COLO668 (cell line): ENCODE measurements at regions not wholly inside any gene's neighbourhood (a gene's known extent, or its start where the extent isn't known, plus 50 kb on each side); places are given as distances from the start of the nearest gene placed in this dataset.

Experiments
- DNase-seq: peaks from one replicate; lab custom pipeline; 2025; ENCODE audit not compliant: unreplicated experiment; lab: John Stamatoyannopoulos, UW

DNA sequence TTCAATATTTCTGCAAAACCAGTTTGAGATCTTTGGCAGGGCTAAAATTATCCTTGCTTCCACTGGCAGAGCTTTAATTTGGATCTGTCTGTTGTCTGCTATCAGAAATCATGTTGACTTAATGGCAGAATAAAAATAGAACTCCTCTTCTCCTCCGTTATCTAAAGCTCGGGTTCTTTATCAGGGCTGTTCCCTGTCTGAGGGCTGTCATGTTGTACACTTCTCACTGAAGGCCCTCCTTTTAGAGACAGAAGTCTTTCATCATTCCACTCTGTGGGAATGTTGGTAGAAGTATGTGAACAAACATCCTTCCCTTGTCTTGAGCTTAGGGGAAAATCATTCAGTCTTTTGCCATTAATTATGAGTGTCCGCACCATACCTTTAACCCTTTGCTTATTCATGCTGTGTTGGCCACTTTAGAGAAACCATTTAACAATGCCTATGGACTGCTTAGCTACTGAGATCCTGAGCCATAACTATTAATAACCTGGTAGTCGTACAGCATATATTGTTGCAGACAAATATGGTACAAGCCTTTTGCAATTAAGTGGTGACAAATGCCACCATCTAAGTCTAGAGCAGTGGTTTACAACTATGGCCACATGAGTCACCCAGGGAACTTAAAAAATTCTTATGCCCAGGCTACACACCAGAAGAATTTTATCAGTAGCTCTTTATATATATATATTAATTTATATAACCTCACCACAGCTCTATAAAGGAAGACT, 226.0 kb upstream of the TPM1 start:
- no peak for DNase-seq

DNA sequence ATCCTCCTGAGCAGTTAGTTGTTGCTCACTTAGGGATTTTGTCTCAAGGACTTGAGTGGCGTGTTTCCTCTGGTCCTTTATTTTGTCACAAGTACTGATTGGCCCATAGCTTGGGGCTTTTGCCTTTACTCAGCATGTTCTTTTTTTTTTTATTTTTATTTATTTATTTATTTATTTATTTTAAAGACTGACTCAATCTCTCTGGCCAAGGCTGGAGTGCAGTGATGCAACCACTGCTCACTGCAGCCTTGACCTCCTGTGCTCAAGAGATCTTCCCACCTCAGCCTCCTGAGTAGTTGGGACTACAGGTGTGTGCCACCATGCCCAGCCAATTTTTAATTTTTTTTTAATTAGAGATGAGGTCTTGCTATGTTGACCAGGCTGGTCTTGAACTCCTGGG, 223.9 kb upstream of the TPM1 start:
- DNase-seq: no peak

DNA sequence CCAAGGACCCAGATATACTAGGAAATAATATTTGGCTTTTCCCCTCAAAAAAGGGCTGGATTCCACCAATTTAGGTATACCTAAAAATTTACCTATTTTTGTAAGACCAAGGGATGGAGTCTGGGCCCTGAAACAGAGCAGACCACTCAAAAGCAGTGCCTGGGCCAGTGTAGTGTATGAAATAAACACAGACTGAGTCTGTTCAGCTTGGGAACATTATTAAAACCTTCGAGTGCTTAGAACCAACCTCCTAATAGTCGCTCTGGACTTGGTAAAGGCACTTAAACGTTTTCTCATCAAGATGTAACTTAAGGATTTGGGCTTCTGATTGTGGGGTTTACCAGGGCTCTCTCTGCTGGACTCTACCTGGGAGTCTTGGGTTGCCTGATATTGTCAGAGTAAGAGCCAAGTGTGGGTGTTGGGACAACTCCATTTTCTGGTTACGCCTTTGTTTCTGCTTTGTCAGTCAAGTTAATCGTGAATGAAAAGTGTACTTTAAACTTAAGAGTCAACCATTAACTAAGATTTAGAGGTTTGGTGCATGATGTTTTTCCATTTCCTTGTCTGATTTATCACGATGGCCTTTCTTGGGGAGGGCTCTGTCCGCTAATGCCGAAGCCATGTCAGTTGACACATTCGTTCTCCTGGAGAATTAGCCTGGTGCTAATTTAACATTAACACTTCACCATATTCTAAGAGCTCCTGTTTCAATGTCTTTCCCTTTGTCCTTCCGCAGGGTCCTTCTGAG, 221.0 kb upstream of the TPM1 start:
- DNase-seq: no peak

DNA sequence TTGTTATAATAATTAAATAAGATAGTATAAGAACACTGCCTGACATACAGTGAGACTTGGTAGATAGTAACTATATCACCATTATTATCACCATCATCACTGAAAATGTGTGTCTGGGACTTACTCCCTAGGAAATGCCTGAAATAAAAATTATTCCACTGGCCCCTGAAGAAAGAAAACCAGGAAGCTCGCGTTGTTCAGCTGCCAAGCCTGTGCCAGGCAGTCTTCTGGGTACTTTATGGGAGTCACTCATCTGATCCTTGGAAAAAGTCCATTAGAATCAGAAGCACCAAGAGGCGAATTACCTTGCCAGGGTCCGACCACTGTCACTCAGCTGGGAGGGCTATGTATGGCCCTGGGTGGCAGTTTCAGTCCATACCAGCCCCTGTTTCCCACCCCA, 220.3 kb upstream of the TPM1 start:
- DNase-seq: no peak

DNA sequence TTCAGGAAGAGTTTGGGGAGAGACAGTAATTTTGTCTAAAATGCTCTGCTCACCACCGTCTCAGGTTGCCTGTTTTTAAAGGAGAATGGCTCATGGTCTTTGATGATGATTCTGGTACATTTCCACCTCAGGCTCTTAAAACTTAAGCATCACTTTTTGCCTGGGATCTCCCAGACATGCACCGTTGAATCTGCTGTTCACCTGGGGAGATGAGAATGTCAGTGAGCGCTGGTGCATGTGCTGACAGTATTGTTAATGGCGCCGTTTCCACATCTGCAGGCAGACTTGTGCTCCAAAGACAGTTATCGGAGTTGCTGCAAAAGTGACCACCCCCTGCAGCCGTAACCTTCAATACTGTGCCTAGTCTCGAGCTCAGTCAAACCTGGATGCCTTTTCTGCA, 219.0 kb upstream of the TPM1 start:
- DNase-seq: no peak

DNA sequence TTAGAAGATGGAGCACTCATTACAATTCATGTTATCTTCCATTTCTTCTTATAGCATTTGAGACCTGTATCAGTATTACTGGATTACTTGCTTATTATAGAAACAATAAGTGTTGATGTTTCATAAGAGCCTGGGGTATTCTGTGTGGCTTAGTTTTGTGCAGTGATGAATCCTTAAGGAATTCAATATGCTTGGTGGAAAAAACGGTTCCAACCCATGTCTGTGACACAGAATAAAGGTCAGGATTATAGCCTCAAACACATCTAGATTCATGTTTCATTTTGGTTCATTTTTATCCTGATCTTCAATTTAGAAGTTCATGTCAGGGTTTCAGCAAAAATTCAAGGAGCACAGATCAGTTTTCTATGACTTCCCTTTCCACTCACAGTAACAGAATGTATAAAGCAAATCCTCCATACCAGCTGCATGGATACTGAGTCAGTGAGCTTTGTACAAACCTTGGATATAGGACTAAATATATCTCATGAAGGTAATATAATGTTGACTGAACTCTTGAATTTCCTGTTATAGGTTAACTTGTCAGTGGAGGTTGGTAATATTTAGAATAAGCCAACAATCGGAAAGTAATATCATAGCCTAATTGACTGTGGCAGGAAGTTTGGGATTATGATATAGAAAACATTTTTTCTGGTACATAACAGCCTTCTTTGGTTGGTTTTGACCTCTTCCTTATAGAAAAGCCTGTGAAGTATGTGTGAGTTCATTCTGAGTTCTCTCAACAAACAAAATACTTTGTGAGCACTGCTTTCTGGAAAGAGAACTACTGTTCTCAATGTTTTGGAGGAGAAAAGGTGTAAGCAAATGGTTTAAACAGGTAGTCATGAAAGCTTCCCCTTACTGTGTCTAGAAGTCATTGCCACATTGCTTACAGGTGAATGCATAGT, 218.2 kb upstream of the TPM1 start:
- DNase-seq: no peak

DNA sequence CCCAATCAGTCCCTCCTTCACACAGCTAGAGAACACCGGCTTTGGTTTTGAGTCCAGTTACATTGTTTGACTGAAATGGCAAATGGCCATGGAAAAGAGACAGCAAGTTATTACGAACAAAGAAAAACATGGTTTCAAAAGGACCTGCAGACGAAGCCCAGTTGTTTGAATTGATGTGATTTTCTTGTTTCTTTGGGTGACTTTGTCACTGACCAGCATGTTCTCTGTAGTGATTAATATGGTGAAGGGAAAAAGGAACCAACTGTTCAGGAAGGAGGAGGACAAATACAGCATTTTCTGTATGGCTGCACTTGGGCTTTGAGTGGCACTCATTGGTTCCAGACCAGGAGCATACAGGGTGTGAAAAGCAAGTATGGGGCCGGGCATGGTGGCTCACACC, 217.4 kb upstream of the TPM1 start:
- DNase-seq: no peak

DNA sequence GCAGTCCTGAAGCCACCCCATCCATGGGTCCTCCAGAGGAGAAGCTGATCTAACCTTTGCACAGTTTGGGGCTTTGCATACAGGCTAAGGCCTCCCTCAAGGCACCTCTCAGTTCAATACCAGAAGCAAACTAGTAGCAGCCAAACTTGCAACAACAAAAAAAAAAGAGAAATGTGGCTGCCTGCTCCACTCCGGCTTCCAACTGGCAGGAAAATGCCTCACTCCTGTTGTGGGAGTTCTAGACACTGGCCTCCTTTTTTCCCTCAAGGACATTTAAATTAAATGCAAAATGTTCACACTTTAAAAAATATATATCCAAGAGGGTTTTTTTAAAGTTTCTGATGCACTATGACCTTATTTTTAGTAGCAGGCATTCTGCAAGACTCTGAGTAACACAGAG, 216.0 kb upstream of the TPM1 start:
- DNase-seq: no peak

DNA sequence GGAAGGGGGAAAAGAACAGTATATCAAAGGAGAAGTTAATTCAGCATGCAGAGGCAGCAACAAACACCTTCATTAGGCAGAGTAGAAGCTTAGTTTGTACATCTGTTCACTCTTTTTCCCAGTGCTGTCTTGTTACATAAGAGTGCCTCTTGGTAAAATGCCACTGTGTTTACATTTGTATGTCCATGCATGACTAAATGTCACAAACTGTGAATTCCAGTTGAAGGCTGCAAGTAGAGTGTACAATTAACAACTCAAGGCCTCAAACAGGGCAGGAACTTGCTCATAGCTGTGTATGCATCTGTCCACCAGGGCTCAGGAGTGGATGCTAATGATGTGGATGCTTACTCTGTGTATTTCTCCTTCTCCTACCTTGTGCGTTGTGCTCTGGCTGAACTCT, 214.2 kb upstream of the TPM1 start:
- no peak for DNase-seq

DNA sequence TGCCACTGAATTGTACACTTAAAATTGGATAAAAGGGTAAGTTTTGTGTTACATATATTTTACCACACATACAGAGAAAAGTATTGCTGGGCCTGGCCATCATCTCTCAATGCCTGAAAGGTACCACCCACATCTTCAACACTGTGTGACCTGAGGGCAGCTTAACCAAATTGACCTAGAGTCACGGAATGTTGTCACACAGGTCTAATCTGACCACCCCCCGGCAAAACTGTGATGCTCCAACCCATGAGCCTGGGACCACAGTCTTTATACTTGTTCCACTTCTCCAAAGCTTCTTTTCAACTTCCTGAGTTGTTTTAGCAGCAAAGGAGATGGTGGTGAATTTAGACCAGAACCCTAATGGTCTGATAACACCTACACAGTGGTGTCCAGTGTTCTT, 210.3 kb upstream of the TPM1 start:
- DNase-seq: no peak

DNA sequence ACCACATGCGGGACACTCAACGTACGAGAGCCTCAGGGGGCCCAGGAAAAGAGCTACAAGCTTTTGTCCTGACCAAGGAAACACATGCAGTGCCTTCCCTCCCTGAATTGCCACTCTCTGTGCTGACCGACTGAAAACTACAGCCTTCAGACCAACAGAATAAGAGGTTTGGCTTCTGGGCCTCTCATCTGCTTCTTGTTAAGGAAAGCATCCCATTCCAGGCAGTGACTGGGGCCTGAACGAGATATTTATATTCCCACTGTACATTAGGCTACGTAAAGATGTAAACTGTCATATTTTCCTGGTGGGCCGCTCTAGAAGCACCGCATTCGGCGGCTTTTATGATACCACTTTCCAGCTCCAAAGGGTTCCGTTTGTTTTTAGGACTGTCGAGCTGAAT, 208.9 kb upstream of the TPM1 start:
- DNase-seq: no peak

DNA sequence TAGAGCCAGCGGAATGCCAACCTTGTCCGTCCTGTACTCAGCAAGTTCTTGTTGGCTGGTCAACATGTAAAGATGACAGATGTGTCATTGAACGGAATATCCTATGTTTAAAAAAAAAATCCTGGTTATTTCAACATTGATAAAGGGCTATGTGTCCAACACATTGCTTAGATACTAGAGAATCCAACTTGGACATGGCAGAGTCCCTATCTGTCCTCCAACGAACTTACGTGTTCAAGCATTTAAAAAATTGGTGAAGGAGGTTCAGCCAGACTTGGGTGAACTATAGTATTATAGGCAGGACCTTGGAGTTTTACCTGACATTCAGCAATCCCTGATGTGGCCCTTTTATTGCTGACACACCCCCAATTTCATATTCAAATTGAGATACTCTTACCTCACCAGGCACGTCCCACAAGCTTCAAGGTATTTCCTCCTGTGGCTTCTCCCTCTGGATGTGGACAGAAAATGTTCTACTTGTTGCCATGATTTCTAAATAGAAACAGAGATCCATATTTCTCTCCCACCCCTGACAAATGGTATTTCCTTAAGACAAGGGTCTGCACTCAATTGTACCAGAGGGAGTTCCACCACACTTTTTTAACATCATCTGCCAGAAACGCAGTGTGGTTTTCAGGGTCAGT, 207.7 kb upstream of the TPM1 start:
- DNase-seq: no peak

DNA sequence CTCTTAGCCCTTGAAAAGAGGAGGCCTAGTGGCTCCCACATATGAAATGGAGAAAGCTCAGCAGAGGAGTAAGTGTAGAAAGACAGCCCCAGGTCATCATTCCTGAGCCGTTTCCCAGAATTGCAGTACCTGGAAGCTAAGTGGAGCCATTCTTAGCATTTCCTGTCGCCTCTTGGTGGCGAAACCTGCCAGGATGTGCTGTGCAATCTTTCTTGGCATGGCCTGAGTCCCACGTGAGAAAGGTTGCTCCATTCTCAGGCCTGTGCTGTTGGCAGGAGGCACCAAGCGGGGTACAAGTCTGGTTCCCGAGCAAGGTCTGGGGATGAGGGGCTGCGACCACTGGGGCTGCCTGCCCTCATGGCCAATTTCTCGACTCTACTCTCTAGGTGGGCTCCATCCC, 207.2 kb upstream of the TPM1 start:
- DNase-seq: no peak

DNA sequence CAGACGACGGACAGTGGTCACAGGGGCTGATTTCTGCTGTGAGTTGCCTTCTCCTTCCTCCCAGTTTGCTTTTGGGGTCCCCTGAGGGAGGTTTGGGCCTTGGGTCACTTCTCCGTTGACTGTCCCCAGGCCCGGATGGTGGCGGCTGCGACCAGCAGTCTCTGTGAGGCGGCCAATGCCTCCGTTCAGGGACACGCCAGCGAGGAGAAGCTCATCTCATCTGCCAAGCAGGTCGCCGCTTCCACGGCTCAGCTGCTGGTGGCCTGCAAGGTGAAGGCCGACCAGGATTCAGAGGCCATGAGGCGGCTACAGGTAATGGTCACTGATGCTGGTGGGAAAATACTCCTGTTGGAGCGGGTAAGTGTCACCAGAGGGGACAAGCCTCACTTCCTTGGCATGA, 206.8 kb upstream of the TPM1 start:
- no peak for DNase-seq

DNA sequence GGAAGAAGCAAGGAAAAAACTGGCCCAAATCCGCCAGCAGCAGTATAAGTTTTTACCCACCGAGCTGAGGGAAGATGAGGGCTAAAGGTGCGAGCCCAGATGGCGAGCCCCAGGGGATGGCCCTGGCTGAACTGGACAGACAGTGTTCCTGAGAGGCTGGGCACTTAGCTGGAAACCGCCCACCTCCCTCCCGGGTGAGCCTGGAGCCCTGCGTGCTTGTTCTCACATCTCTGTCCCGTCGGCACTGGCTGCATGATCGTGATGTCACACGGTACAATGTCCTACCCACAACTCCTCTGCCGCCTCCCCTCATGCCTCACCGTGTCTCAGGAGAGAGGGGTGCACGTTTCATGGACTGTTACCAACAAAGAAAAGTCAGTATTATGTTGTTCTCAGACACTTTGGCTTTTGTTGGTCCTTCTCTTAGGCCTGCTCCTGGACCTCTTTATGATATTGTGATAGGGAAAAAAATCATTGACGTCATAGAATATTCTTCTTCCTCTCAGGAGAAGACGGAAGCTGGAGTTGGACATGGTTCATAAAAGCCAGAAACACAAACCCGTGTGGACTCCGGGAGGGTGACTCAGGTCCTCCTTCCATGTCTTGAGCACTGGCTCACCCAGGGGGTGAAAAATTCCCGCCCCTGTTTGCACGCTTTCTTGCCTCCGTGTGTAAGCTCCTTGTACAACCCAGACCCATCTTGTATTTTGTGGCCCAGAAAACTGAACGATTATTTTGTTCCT, 201.8 kb upstream of the TPM1 start:
- no peak for DNase-seq

DNA sequence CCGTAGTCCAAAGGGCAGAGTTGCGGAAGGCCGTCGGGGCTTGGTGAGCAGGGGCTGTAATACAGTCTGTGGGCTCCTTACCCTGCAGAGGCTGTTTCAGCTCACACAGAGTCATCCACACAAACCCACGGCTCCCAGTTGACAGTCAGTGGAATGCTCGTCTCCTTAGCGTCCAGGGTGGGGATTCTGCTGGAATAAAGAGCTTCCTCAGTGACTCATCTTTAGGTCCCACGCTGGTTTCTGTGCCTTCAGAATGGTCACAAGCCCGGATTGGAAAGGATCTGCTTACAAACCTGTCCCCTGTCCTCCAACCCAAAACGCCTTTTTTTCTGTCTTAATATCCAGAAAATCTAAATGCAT, 201.3 kb upstream of the TPM1 start:
- DNase-seq: no peak

DNA sequence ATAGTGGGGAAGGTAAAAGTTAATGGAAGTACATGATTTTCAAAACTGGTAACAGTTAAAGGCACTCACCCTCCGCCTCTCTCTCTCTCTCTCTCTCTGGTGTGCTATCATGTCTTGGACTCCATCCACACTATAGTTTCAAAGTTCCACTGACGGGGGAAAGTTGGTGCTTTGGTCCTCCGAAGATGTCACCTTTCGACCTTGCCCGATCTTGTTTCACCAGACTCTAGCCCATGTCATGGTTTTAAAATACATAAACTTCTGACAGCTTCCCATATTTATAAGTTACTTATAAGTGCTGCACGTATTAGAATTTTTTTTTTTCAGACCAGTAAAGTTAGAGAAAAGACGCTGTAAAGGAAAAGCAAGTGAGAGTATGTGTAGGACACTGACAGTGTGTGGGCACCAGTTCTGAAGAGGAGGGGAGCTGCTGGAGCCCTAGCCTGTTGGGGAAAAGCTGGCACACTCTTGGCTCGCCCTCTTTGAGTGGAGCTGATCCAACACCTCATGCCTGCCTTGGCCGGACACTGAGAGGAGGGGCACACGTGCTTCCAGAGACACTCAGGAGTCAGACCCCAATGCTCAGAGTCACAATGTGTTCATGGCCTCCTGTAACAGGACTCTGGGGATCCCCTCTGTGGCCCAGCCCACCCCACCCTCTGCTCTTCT, 200.5 kb upstream of the TPM1 start:
- DNase-seq: no peak

DNA sequence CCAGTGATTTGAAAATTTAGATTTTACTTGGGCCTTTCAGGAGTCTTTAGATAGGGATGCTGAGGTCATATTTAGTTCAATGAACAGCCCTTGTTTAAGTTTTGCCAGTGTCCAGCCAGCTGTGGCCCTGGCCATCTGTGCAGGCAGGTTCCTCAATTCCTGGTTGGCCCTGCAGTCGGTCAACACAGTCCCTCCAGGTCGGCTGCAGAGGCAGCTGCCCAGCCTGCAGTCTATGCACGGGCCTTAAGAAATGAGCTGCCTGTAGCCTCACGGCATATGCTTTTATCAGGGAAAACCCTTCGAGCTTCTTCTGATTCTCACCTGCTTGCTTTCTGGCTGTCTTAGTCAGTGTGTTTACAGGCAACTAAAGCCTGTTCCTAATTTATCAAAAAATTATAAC, 199.2 kb upstream of the TPM1 start:
- DNase-seq: no peak

DNA sequence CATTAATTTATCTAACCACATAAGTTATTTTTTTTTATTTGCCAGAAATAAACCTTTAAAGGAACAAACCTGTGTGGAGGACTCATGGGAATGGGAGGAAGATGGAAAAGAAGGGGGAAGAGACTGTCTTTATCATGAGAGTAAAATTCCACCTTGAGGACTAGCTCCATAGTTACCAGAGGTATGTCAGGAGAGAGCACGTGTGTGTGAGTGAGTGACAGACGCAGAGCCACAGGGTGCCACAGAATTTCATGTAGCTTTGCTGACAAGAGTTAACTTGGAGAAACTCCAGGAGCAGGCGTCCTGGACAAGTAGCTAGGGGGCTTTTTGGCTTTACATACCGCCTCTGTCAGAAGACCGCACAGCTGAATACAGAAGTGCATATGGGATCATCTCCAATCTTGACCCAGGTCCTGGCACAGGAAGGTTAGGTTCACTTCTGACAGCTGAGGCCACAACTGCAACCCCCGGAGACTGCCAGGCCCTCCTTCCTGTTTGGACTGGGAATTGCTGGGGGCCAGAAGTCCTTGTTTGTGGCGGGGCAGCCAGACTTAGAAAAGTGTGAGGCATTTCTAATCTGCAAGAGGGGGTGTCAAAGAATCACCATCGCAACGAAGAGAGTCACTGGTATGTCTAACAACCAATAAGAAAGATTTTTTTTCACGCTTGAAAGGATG, 197.8 kb upstream of the TPM1 start:
- no peak for DNase-seq
